ENCODE measurements at regions not wholly inside any gene's neighbourhood (a gene's known extent, or its start where the extent isn't known, plus 50 kb on each side); places are given as distances from the start of the nearest gene placed in this dataset.

DNA sequence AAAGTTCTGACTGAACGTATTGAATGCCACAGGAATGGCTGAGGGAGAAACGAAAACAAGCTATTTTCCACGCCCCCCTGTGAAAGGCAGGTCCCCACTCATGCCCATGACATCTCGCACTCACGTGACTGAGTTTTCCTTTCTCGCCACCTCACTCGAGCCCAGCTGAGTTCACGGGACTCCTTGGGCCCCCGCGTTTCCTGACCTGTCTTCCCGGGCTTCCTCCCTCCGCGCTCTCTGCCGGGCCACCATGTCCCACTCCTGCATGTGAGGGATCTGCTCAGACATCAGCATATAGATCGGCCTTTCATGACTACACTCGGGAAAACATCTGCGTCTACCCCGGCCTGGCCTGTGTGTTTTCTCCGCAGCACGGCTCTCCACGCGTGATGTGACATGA is 226.0 kb upstream of the ADARB2 start:
- TF ChIP-seq, protein P1, sequence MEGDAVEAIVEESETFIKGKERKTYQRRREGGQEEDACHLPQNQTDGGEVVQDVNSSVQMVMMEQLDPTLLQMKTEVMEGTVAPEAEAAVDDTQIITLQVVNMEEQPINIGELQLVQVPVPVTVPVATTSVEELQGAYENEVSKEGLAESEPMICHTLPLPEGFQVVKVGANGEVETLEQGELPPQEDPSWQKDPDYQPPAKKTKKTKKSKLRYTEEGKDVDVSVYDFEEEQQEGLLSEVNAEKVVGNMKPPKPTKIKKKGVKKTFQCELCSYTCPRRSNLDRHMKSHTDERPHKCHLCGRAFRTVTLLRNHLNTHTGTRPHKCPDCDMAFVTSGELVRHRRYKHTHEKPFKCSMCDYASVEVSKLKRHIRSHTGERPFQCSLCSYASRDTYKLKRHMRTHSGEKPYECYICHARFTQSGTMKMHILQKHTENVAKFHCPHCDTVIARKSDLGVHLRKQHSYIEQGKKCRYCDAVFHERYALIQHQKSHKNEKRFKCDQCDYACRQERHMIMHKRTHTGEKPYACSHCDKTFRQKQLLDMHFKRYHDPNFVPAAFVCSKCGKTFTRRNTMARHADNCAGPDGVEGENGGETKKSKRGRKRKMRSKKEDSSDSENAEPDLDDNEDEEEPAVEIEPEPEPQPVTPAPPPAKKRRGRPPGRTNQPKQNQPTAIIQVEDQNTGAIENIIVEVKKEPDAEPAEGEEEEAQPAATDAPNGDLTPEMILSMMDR (IDR thresholded peaks at IDR 0.05) = no peak
- TF ChIP-seq POLR2A (IDR thresholded peaks at IDR 0.05) = no peak
- WGBS, 2 donors = 48 to 82% methylated on average over 22 of the region's 22 CpGs
- DNase-seq = no peak

DNA sequence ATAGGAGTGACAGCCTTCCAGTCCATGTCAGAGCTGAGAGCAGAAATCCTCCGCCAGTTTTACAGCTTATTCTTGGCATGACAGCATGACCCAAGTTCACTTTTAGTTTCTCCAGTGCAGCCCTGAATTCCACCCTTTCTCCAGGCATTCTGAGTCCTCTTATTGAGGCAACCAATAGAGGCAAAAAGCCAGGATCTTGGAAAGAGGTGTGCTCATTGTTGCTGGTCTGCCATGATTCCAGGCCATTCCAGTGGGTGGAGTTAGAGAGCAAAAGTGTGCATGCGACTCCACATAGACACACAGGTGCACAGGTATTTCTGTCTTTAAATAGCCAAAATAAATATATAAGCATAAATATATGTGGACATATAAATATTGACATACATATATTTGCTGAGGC is 224.7 kb upstream of the ADARB2 start:
- H3K4me3 ChIP-seq = no peak overlapping the region
- H3K27ac ChIP-seq = no peak overlapping the region
- H3K27me3 ChIP-seq = no peaks in the 10 kb centered on the region
- no peak for DNase-seq
- TF ChIP-seq, protein P1 (IDR thresholded peaks at IDR 0.05) = no peak
- TF ChIP-seq POLR2A (IDR thresholded peaks at IDR 0.05) = no peak
- H3K36me3 ChIP-seq (ENCODE audit: low read depth, missing control alignments) = no peaks in the 10 kb centered on the region
- WGBS, 2 donors = 72 to 77% methylated on average over 2 of the region's 2 CpGs
- intact Hi-C loops (cut with DNase I; ENCODE audit: low total_unique reads) = no loop called here
- H3K9me3 ChIP-seq = no peaks in the 10 kb centered on the region
- no peaks in the 10 kb centered on the region for H3K4me1 ChIP-seq

More for the DNA sequence above, 226.0 kb upstream of the ADARB2 start:
- H3K4me1 ChIP-seq = no peaks in the 10 kb centered on the region
- H3K9me3 ChIP-seq = no peaks in the 10 kb centered on the region
- no peaks in the 10 kb centered on the region for H3K27me3 ChIP-seq
- H3K4me3 ChIP-seq = no peak overlapping the region
- H3K36me3 ChIP-seq (ENCODE audit: low read depth, missing control alignments) = no peaks in the 10 kb centered on the region
- intact Hi-C loops (cut with DNase I; ENCODE audit: low total_unique reads) = no loop called here
- H3K27ac ChIP-seq = no peak overlapping the region

DNA sequence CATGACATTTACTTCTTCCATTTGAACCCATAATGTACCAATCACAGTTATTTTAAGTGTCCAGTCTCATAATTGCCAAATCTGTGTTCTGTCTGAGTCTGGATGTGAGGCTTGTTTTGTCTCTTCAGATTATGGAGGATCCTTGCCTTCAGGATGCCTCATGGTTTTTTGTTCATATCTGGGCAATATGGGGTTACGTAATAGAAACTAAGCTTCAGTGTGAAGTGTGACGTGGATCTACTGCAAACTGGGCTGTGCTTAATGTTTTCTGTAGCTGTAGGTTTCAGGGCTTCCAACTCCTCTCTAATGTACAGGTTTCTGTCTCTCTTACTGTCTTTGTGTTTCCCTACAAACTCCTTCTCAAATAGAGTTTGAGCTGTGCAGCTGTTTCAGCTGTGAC is 223.7 kb upstream of the ADARB2 start:
- TF ChIP-seq, protein P1 (IDR thresholded peaks at IDR 0.05) = no peak
- TF ChIP-seq POLR2A (IDR thresholded peaks at IDR 0.05) = no peak
- no peaks in the 10 kb centered on the region for H3K36me3 ChIP-seq (ENCODE audit: low read depth, missing control alignments)
- intact Hi-C loops (cut with DNase I; ENCODE audit: low total_unique reads) = no loop called here
- DNase-seq = no peak
- no peak overlapping the region for H3K4me3 ChIP-seq
- H3K27ac ChIP-seq = no peak overlapping the region
- H3K27me3 ChIP-seq = no peaks in the 10 kb centered on the region
- no peaks in the 10 kb centered on the region for H3K9me3 ChIP-seq
- H3K4me1 ChIP-seq = no peaks in the 10 kb centered on the region
- WGBS, 2 donors = 92 to 94% methylated on average over 2 of the region's 2 CpGs

DNA sequence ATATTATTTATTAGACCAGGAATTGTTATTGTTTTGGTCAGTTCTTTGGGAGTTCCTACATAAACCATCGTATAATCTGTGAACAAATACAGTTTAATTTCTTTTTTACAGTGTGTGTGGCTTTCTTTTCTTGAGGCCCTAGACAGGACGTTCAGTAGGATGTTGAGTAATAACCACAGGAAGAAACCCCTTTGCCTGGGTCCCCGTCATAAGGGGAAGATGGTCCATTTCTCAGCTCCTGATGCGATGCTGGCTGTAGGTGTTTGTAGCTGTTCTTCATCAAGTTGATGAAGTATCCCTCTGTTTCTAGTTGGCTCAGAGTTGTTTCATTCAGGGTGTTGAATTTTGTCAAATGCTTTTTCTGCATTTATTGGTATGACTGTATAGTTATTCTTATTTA is 219.7 kb upstream of the ADARB2 start:
- no peak overlapping the region for H3K4me3 ChIP-seq
- no peaks in the 10 kb centered on the region for H3K27me3 ChIP-seq
- H3K9me3 ChIP-seq = no peaks in the 10 kb centered on the region
- no peak for TF ChIP-seq POLR2A (IDR thresholded peaks at IDR 0.05)
- TF ChIP-seq, protein P1 (IDR thresholded peaks at IDR 0.05) = no peak
- WGBS, 2 donors = 76 to 78% methylated on average over 4 of the region's 4 CpGs
- intact Hi-C loops (cut with DNase I; ENCODE audit: low total_unique reads) = no loop called here
- no peak for DNase-seq
- H3K36me3 ChIP-seq (ENCODE audit: low read depth, missing control alignments) = no peaks in the 10 kb centered on the region
- H3K4me1 ChIP-seq = no peaks in the 10 kb centered on the region
- H3K27ac ChIP-seq = no peak overlapping the region

DNA sequence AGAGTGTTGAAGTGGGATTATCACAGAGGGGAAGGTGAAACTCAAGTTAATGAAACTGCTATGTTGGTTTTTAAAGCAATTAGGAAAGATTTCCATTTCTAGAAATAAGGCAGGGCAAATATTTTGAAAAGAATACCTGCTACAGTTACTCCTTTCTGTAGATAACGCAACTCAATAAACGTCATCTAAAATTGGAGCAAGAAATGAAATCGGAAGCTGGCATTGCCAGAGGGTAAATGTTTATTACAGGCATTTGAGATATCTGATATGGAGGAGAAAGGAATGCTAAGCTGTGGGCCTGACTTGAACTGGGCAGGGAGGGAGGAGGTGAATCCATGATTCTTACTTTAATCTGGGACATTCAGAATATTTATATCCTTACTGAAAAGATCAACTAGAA is 217.0 kb upstream of the ADARB2 start:
- intact Hi-C loops (cut with DNase I; ENCODE audit: low total_unique reads) = no loop called here
- no peaks in the 10 kb centered on the region for H3K27me3 ChIP-seq
- H3K4me1 ChIP-seq = no peaks in the 10 kb centered on the region
- H3K4me3 ChIP-seq = no peak overlapping the region
- H3K27ac ChIP-seq = no peak overlapping the region
- no peaks in the 10 kb centered on the region for H3K9me3 ChIP-seq
- WGBS, 2 donors = 25 to 29% methylated on average over 3 of the region's 3 CpGs
- no peak for DNase-seq
- no peaks in the 10 kb centered on the region for H3K36me3 ChIP-seq (ENCODE audit: low read depth, missing control alignments)
- TF ChIP-seq, protein P1 (IDR thresholded peaks at IDR 0.05) = no peak
- TF ChIP-seq POLR2A (IDR thresholded peaks at IDR 0.05) = no peak
